ENCODE measurements at regions not wholly inside any gene's neighbourhood (a gene's known extent, or its start where the extent isn't known, plus 50 kb on each side); places are given as distances from the start of the nearest gene placed in this dataset.
A peak's percentile ranks its signal among the peaks of the same experiment; 100 is the strongest.

- DNase-seq (ENCODE audit: insufficient read length, low spot score) (no peak), FAIRE-seq (no peak)
- no peak for TF ChIP-seq POLR2A (IDR thresholded peaks at IDR 0.05; ENCODE audit: low read depth, low read length)
Measured at GRCh38 chr7:54080525-54080924, 461.6 kb upstream of the VSTM2A start.

DNA sequence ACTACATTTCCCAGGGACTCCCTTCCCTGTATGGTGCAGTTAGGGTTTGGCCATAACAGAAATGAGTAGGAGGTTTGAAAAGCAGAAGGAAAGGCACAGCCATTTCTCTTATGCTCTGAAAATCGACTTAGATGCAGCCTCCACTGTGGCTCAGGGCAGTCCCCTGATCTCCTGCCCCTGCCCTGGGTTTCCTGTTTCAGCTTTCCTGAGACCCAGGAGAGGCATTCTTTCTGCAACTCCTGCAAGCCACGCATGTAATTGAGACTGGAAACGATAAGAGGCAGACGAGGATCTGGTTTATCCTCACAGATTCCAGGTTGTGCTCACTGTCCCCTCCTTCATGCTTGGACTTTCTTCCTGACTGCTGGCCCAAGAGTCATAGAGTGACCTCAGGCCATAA, 461.2 kb upstream of the VSTM2A start:
- no peak for TF ChIP-seq POLR2A (IDR thresholded peaks at IDR 0.05; ENCODE audit: low read depth, low read length)
- DNase-seq (ENCODE audit: insufficient read length, low spot score) (no peak), FAIRE-seq (no peak)

- no peak for TF ChIP-seq POLR2A (IDR thresholded peaks at IDR 0.05; ENCODE audit: low read depth, low read length)
- no peak for FAIRE-seq
Measured at GRCh38 chr7:54084340-54084739, 457.8 kb upstream of the VSTM2A start.

DNA sequence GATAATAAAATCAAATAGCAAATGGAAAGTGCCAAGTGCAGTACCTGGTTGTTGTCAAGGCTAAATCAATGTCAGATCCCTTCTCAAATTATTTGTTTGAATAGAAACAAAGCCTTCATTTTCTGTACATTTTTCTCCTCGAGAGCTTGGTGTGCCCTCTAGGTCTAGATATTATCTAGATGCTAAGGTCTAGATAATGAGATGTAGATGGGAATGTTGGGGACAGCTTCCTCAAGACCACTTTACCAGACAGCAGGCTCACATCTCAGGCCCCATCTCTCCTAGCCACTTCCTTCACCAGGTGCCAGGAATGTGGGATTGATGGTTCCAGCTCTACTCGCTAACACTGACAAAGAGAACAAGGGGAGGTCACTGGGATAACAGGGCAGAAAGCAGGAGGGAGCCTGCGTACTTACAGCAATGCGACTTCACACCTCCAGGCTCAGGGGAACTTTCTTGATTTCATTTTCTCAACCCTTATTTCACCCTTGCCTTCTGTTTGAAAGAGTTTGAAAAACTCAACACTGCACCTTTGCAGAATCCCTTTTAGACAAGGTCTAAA, 451.4 kb upstream of the VSTM2A start:
- DNase-seq (ENCODE audit: insufficient read length, low spot score) (no peak), FAIRE-seq (peak; percentile 38)
- no peak for TF ChIP-seq POLR2A (IDR thresholded peaks at IDR 0.05; ENCODE audit: low read depth, low read length)

More at GRCh38 chr7:54084340-54084739, 457.8 kb upstream of the VSTM2A start:
- no peak for DNase-seq (ENCODE audit: insufficient read length, low spot score)

GRCh38 chr7:54091322-54091721, 450.9 kb upstream of the VSTM2A start:
- no peak for DNase-seq (ENCODE audit: insufficient read length, low spot score)
- no peak for FAIRE-seq
- no peak for TF ChIP-seq POLR2A (IDR thresholded peaks at IDR 0.05; ENCODE audit: low read depth, low read length)

- FAIRE-seq, result peak; percentile 61
- DNase-seq (ENCODE audit: insufficient read length, low spot score), result no peak
- no peak for TF ChIP-seq POLR2A (IDR thresholded peaks at IDR 0.05; ENCODE audit: low read depth, low read length)
Measured at GRCh38 chr7:54097886-54098285, 444.3 kb upstream of the VSTM2A start.

DNA sequence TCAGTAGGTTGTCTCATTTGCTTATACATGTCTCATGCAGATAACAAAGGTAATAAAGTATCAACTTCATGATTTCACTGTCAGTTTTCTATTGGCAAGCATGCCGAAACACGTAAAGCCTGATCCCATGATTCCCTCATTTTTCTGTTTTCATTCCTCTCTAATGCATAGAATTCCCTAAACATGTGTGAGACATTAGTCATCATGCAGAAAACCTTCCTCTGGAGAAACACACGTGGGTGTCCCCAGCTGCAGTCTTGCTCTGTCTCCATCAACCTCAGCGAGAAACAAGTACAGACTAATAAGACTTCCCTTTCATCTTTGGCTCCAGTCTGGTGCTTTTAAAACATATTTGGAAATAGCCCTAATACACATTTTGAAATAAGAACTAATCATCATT, 432.7 kb upstream of the VSTM2A start:
- DNase-seq (ENCODE audit: insufficient read length, low spot score), result no peak
- no peak for TF ChIP-seq POLR2A (IDR thresholded peaks at IDR 0.05; ENCODE audit: low read depth, low read length)
- FAIRE-seq, result peak; percentile 57

DNA sequence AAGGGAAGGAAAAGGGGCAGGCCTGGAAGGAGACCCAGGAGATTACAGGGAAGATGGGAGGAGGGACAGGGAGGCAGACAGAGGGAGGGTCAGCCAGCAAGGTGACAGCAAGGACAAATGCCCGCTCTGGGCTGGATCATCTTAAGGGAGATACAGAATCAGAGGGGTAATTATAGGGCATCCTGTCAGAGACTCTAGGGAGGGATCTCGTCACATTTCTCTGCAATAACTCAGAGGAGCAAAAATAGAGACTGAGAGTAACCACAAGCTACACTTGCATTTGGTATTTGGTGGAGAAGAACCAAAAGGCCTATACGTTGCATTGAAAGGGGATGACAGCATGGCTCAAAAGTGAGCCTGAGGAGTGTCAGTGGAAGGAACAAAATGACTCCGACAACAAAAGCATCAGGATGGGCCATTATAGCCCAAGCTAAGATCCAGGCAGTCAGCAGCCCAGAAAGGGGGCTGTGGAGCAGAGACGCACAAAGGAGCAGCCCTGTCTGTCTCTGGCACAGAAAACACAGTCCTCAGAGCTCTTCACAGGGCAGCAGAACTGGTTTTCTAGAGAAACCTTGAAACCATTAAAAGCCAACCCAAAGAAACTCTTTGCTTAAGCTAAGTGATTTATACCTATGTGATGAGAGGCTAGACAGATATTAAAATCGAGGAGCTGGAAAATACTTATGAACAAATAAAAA, 430.2 kb upstream of the VSTM2A start:
- TF ChIP-seq POLR2A (IDR thresholded peaks at IDR 0.05; ENCODE audit: low read depth, low read length), result no peak
- DNase-seq (ENCODE audit: insufficient read length, low spot score), result no peak
- no peak for FAIRE-seq

DNA sequence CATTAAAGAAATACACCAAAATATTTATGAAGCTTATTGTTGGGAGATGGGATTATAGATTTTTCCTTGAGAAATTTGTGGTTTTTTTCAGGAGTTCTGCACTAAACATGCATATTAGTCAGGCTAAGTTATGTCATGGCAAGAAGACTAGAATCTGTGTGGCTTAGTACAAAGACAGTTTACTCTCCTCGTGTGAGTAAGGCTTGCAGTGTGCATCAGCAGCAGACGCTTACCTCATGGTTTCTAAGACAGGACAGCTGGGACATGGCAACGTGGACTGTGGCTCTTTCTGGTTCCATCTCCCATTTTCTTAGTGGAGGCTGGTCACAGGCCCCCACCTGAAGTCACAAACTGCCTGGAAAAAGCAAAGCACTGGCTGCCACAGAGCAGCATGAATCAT, 429.6 kb upstream of the VSTM2A start:
- no peak for TF ChIP-seq POLR2A (IDR thresholded peaks at IDR 0.05; ENCODE audit: low read depth, low read length)

GRCh38 chr7:54115028-54115763, 427.0 kb upstream of the VSTM2A start:
- DNase-seq (ENCODE audit: insufficient read length, low spot score), result no peak
- FAIRE-seq, result no peak
- TF ChIP-seq POLR2A (IDR thresholded peaks at IDR 0.05; ENCODE audit: low read depth, low read length), result no peak

More for the DNA sequence above, 429.6 kb upstream of the VSTM2A start:
- FAIRE-seq (no peak), DNase-seq (ENCODE audit: insufficient read length, low spot score) (no peak)

GRCh38 chr7:54116956-54117355, 425.2 kb upstream of the VSTM2A start:
- TF ChIP-seq POLR2A (IDR thresholded peaks at IDR 0.05; ENCODE audit: low read depth, low read length), result no peak
- no peak for DNase-seq (ENCODE audit: insufficient read length, low spot score)
- FAIRE-seq, result no peak

DNA sequence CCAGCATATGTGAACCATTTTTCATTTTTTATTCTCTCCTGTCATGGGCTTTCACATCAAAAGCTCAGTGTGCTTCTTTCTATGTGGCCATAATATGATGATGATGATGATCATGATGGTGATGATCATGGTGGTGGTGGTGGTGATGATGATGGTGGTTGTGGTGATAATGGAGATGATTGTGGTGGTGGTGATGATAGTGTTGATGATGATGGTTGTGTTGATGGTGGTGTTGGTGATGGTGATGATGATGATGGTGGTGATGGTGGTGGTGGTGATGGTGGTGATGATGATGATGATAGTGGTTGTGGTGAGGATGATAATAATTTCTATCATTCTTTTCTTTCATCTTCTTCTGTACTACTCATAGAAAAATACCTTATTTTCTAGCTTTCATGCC, 413.1 kb upstream of the VSTM2A start:
- DNase-seq (ENCODE audit: insufficient read length, low spot score) (no peak), FAIRE-seq (no peak)
- TF ChIP-seq POLR2A (IDR thresholded peaks at IDR 0.05; ENCODE audit: low read depth, low read length), result no peak

GRCh38 chr7:54141576-54141975, 400.6 kb upstream of the VSTM2A start:
- TF ChIP-seq POLR2A (IDR thresholded peaks at IDR 0.05; ENCODE audit: low read depth, low read length), result no peak
- no peak for DNase-seq (ENCODE audit: insufficient read length, low spot score)
- no peak for FAIRE-seq

DNA sequence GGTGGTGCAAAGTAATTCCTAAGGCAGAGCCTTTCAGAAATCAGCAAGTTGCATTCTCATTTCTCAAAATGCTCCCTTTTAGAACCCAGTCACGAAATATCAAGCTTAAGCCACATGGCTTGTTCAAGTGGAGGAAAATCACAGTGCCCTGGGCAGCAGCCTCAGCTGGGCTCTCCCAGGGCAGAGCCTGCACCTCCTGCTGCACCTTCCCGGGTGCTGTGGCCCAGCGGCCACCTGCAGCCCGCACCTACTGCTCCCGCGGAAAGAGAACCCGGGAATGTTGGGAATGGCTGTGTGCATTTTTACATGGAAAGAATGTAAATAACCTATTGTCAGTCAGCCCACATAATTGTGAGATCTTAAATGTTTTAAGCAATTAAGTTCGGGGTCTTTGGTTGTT, 396.5 kb upstream of the VSTM2A start:
- FAIRE-seq (no peak), DNase-seq (ENCODE audit: insufficient read length, low spot score) (no peak)
- no peak for TF ChIP-seq POLR2A (IDR thresholded peaks at IDR 0.05; ENCODE audit: low read depth, low read length)

- FAIRE-seq, result no peak
- DNase-seq (ENCODE audit: insufficient read length, low spot score), result no peak
- TF ChIP-seq POLR2A (IDR thresholded peaks at IDR 0.05; ENCODE audit: low read depth, low read length), result no peak
Measured at GRCh38 chr7:54153462-54153861, 388.7 kb upstream of the VSTM2A start.

All from H54 (cell line).